Fibroblast of villous mesenchyme (primary cell): ENCODE measurements at regions not wholly inside any gene's neighbourhood (a gene's known extent, or its start where the extent isn't known, plus 50 kb on each side); places are given as distances from the start of the nearest gene placed in this dataset.

Experiments
- DNase-seq: peaks from one replicate; pipeline ENCODE4 v3.0.0-alpha.2; 2010; ENCODE audit warnings: low read depth
- H3K4me3 ChIP-seq: 2 replicates; pipeline ENCODE4 v1.5.1; 2011; ENCODE audit warnings: low read depth, mild to moderate bottlenecking, low read length
- TF ChIP-seq, protein P1 (sequence below): IDR thresholded peaks from 2 replicates; pipeline ENCODE4 v1.5.1; 2012; ENCODE audit warnings: low read depth, mild to moderate bottlenecking, low read length; ENCODE audit not compliant: insufficient read depth

DNA sequence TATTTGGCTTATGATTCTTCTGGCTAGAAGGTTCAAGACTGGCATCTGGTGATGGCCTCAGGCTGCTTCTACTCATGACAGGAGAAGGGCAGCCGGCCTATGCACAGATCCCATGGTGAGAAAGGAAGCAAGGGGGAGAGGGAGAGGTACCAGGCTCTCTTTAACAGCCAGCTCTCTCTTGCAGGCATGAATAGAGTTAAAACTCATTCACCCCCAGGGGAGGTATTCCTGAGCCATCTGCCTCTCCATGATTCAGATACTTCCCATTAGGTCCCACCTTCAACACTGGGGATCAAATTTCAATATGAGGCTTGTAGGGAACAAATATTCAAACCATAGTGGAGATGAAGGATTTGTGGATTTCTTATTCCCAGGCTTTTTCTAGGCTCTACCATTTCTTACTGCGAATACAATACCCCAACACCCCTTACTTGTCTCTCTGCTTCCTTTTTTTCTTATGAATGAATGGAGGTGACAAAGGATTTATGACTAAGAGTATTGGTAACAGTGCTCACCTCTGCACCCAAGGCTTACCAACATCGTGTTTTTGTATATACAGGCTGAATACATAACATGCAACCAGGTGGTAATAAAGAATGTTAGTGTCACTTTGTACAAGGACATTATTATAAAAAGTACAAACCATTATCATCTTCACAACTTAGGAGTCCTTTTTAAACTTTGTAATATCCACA lies 454.6 kb upstream of the TRIB2 start:
- TF ChIP-seq, protein P1, sequence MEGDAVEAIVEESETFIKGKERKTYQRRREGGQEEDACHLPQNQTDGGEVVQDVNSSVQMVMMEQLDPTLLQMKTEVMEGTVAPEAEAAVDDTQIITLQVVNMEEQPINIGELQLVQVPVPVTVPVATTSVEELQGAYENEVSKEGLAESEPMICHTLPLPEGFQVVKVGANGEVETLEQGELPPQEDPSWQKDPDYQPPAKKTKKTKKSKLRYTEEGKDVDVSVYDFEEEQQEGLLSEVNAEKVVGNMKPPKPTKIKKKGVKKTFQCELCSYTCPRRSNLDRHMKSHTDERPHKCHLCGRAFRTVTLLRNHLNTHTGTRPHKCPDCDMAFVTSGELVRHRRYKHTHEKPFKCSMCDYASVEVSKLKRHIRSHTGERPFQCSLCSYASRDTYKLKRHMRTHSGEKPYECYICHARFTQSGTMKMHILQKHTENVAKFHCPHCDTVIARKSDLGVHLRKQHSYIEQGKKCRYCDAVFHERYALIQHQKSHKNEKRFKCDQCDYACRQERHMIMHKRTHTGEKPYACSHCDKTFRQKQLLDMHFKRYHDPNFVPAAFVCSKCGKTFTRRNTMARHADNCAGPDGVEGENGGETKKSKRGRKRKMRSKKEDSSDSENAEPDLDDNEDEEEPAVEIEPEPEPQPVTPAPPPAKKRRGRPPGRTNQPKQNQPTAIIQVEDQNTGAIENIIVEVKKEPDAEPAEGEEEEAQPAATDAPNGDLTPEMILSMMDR, result no peak
- DNase-seq, result no peak
- H3K4me3 ChIP-seq, result no peak overlapping the region

DNA sequence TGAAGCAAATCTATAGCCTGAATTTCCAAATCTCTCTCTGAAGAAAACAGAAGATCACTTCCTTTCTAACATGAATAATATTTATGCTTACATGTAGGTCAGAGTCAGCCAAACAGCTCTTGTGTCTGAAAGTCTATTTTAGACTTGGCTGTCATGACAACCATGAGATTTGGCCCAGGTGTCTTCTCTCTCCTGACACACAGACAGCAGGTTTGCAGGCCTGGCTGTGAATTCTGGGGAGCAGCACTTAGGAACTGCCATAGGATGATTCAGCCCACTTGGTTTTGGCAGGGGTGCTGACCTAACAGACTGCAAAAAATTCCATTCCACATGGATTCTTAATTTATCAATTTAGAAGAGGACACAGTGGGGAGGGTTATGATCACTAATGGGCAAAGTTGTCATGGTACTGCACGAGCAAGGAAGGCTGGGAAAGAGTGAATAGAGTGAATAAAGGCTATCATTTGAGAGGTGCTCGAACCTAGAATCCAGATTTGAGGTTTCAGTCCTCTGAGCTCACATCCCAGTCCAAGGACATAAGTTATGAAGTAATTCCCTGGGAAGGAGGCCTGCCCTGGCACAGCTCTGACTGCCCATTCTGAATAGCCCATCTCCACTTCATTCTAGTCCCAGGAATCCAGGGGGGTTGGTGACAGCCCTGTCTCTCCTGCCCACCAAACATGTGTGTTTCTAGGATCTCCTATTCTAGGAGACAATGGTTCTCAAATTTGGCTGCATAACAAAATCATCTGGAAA lies 453.9 kb upstream of the TRIB2 start:
- DNase-seq, result peak; percentile 55
- TF ChIP-seq, protein P1, result no peak

DNA sequence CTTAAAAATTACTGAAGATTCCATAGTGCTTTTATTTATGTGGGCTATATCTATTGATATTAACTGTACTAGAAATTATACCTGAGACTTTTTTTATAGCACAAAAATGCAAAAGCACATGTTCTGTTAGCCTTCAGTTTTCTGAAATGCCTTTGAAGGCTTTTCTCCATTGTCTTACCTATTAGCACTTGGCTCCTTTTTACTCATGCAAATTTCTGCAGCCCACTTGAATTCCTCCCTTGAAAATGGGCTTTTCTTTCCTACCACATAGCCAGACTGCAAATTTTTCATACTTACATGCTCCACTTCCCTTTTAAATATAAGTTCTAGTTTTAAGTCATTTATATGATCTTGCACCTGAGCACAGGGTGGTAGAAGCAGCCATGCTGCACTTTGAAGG lies 453.0 kb upstream of the TRIB2 start:
- TF ChIP-seq, protein P1, result no peak
- H3K4me3 ChIP-seq, result no peak overlapping the region
- DNase-seq, result no peak

More for the DNA sequence above, 453.9 kb upstream of the TRIB2 start:
- no peak overlapping the region for H3K4me3 ChIP-seq

GRCh38 chr2:12264146-12264545 lies 452.6 kb upstream of the TRIB2 start:
- TF ChIP-seq, protein P1, result no peak
- H3K4me3 ChIP-seq, result no peak overlapping the region
- no peak for DNase-seq

DNA sequence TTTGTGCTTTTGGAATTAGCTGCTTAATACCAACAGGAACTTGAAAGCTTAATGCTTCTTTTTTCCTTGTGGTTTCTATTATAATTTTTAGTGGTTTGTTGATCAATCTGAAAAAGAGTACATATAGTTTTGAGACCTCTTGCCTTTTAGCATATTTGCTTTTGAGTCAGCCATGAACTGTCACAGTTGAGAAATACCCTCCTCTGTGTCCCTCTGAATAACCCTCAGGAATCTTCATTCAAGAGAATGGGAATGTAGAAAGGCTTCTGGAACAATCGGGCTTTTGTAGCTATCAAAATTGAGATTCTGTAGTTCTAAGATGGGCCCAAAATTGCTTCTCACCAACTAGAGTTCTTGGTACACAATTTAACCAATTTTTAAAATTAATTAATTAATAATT lies 451.1 kb upstream of the TRIB2 start:
- H3K4me3 ChIP-seq, result no peak overlapping the region
- peak; percentile 26 for DNase-seq
- TF ChIP-seq, protein P1, result no peak

GRCh38 chr2:12267042-12267441 lies 449.7 kb upstream of the TRIB2 start:
- no peak overlapping the region for H3K4me3 ChIP-seq
- DNase-seq, result no peak
- TF ChIP-seq, protein P1, result no peak
